Heart left ventricle (tissue), 13 donors: ENCODE measurements at regions not wholly inside any gene's neighbourhood (a gene's known extent, or its start where the extent isn't known, plus 50 kb on each side); places are given as distances from the start of the nearest gene placed in this dataset.

Source experiments
- POLR2A ChIP-seq, 2 donors: fragments of 450-650 bp; IDR thresholded peaks; one replicate each; pipeline ENCODE4 v1.6.1; 2017; ENCODE audit warnings: antibody characterized with exemption in 2 of 2, mild to moderate bottlenecking in 2 of 2, moderate library complexity in 2 of 2
- TF ChIP-seq, protein P1 (sequence below), 12 donors: fragments of 200-600 bp; sonication (generic) in 4 of 12; IDR thresholded peaks; one replicate each; pipeline versions ENCODE4 v1.5.0 to v1.8.0; 2018 to 2022; ENCODE audit warnings: antibody characterized with exemption in 12 of 12, mild to moderate bottlenecking in 5 of 12
- donor health status: ischemic (EF 13 %, LVEDD 7.1; RV severe dilation, severe dysfunction).
- donor health status: DM: no; HTN: yes; CAD: no.
- donor health status: DM: no; HTN: no; CAD: no.
- donor health status: ischemic (EF 25% LVEDD 6.9; RV normal size, moderate dysfunction).
- donor health status: ischemic (EF 25% LVEDD 5.7; RV mildly dilated, moderate dysfunction).
- donor health status: ischemic (EF 35%, LVEDD 5.7; RV mildly dilated, moderate dysfunction).
- donor health status: nonischemic (EF 11% LVEDD 7.7; RV severe dilation, severe dysfunction).
- donor health status: DM: yes; HTN: yes; CAD: no.
- donor health status: PGD.
- donor health status: ischemic (EF 29% LVEDD 5.4; RV normal size, mild dysfunction).
- donor health status: nonischemic (EF 23%, LVEDD 6.1; RV moderate dilation, normal function).

DNA sequence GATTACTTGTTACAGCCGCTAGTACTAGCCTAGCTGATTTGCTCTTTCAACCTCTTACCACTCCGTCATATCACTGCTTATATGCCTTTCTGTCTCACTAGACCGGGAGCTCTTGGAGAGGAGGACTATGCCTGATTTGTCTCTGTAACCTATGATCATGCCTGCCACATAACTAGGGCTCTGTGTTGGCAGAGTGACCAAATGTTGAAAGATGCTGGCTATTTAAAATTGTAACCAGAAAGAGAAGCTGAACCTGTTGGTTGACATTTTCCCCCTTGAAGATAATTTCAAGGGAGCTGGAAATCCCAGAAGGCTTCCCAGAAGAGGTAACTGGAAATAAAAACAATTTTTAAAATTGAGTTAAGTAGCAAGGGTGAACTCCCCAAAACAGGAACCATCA lies 124.1 kb upstream of the MYCN start:
- TF ChIP-seq, protein P1, sequence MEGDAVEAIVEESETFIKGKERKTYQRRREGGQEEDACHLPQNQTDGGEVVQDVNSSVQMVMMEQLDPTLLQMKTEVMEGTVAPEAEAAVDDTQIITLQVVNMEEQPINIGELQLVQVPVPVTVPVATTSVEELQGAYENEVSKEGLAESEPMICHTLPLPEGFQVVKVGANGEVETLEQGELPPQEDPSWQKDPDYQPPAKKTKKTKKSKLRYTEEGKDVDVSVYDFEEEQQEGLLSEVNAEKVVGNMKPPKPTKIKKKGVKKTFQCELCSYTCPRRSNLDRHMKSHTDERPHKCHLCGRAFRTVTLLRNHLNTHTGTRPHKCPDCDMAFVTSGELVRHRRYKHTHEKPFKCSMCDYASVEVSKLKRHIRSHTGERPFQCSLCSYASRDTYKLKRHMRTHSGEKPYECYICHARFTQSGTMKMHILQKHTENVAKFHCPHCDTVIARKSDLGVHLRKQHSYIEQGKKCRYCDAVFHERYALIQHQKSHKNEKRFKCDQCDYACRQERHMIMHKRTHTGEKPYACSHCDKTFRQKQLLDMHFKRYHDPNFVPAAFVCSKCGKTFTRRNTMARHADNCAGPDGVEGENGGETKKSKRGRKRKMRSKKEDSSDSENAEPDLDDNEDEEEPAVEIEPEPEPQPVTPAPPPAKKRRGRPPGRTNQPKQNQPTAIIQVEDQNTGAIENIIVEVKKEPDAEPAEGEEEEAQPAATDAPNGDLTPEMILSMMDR (IDR thresholded peaks at IDR 0.05), result no peak
- no peak for TF ChIP-seq POLR2A (IDR thresholded peaks at IDR 0.05)
